GM12878 (cell line): ENCODE measurements at regions not wholly inside any gene's neighbourhood (a gene's known extent, or its start where the extent isn't known, plus 50 kb on each side); places are given as distances from the start of the nearest gene placed in this dataset.

Experiments used
- ATAC-seq: fragments of 200-7000 bp; cut with Tn5 transposase; 3 replicates; pipeline ENCODE4 v1.9.1; 2020; ENCODE audit warnings: mild to moderate bottlenecking, moderate library complexity
- BruUV-seq: library from RNA; stranded (reverse); fragments of 400-500 nt; replicated peaks from 2 replicates; lab custom pipeline; 2021; lab: Mats Ljungman, UMichigan
- CTCF ChIA-PET: fragments of 300-600 bp; sonication (Branson Sonifier 250); formaldehyde crosslinking; extraction: SDS; loops from one replicate; lab custom pipeline; 2021; ENCODE audit warnings: inconsistent platforms; lab: Yijun Ruan, JAX
- POLR2A ChIA-PET: fragments of 350-600 bp; formaldehyde crosslinking; extraction: SDS; loops from one replicate; lab custom pipeline; 2021; ENCODE audit warnings: inconsistent platforms; lab: Charles Lee
- RAD21 ChIA-PET: fragments of 300-600 bp; sonication (Branson Sonifier 250); formaldehyde crosslinking; loops from one replicate; lab custom pipeline; 2023; ENCODE audit warnings: antibody characterized with exemption; ENCODE audit not compliant: unreplicated experiment; lab: Charles Lee
- SMC1A ChIA-PET: fragments of 300-600 bp; sonication (Branson Sonifier 250); formaldehyde crosslinking; loops from one replicate; lab custom pipeline; 2023; ENCODE audit not compliant: unreplicated experiment, uncharacterized antibody; lab: Charles Lee
- DNase-seq: peaks from one replicate; pipeline ENCODE4 v3.0.0-alpha.2; 2011; ENCODE audit warnings: low read depth, low spot score
- FAIRE-seq: peaks from 3 replicates; lab custom pipeline; 2011; peaks lifted over from hg19 to GRCh38; lab: Jason Lieb, UNC
- H2AFZ ChIP-seq: 2 replicates; pipeline ENCODE4 v1.6.0; 2011; ENCODE audit warnings: low read depth, low read length, control low read depth; ENCODE audit not compliant: control insufficient read depth
- H3K27ac ChIP-seq: 2 replicates; pipeline ENCODE4 v1.5.1; 2011; ENCODE audit warnings: control low read depth; ENCODE audit not compliant: control insufficient read depth, insufficient read depth
- H3K27me3 ChIP-seq, 2 experiments: replicated peaks in 1 of 2; 2 replicates each; pipeline versions ENCODE4 v1.6.0 to v1.6.1; 2011; ENCODE audit warnings: low read length in 1 of 2; ENCODE audit not compliant: control insufficient read depth in 2 of 2, insufficient read depth in 2 of 2
- H3K36me3 ChIP-seq, 2 experiments: 2 replicates each; pipeline ENCODE4 v1.5.1; 2011; ENCODE audit warnings: low read length in 1 of 2; ENCODE audit not compliant: control insufficient read depth in 2 of 2, insufficient read depth in 2 of 2
- H3K4me1 ChIP-seq: 2 replicates; pipeline ENCODE4 v1.6.1; 2011; ENCODE audit warnings: mild to moderate bottlenecking, low read length, moderate library complexity, mixed read lengths; ENCODE audit not compliant: control insufficient read depth, insufficient read depth
- H3K4me2 ChIP-seq: 2 replicates; pipeline ENCODE4 v1.6.0; 2011; ENCODE audit warnings: control low read depth; ENCODE audit not compliant: control insufficient read depth, insufficient read depth
- H3K4me3 ChIP-seq: fragments of 200-600 bp; sonication (generic); 2 replicates; pipeline ENCODE4 v1.5.1; 2016
- H3K79me2 ChIP-seq: 2 replicates; pipeline ENCODE4 v1.6.0; 2011; ENCODE audit warnings: low read length; ENCODE audit not compliant: control insufficient read depth, insufficient read depth
- H3K9ac ChIP-seq: 2 replicates; pipeline ENCODE4 v1.8.0; 2011; ENCODE audit warnings: low read length, control low read depth, mixed read lengths; ENCODE audit not compliant: control insufficient read depth, insufficient read depth
- H3K9me3 ChIP-seq: replicated peaks from 3 replicates; pipeline ENCODE4 v1.5.1; 2011; ENCODE audit warnings: mild to moderate bottlenecking, low read length; ENCODE audit not compliant: control insufficient read depth, insufficient read depth
- H4K20me1 ChIP-seq: 2 replicates; pipeline ENCODE4 v1.6.0; 2011; ENCODE audit not compliant: control insufficient read depth, insufficient read depth
- ATF7 ChIP-seq: fragments of 450-650 bp; IDR thresholded peaks from 2 replicates; pipeline ENCODE4 v1.6.1; 2016; ENCODE audit warnings: low read depth, mild to moderate bottlenecking
- CBX3 ChIP-seq: fragments of 200-600 bp; sonication (generic); IDR thresholded peaks from 2 replicates; pipeline ENCODE4 v1.6.1; 2016; ENCODE audit warnings: low read depth, borderline replicate concordance
- ESRRA ChIP-seq: IDR thresholded peaks from 2 replicates; pipeline ENCODE4 v1.6.1; 2012; ENCODE audit warnings: mild to moderate bottlenecking, low read length, improper control_type of control experiment
- GATAD2B ChIP-seq: fragments of 450-650 bp; conservative IDR thresholded peaks from 2 replicates; pipeline ENCODE4 v1.6.1; 2017; ENCODE audit warnings: low read depth, mild to moderate bottlenecking, moderate library complexity
- JUND ChIP-seq: IDR thresholded peaks from 2 replicates; pipeline ENCODE4 v1.6.1; 2012; ENCODE audit warnings: low read depth, mild to moderate bottlenecking, low read length, improper control_type of control experiment, moderate library complexity
- MTA2 ChIP-seq: fragments of 450-650 bp; IDR thresholded peaks from 2 replicates; pipeline ENCODE4 v1.6.1; 2016; ENCODE audit warnings: low read depth, mild to moderate bottlenecking, moderate library complexity
- NFXL1 ChIP-seq: fragments of 450-650 bp; IDR thresholded peaks from 2 replicates; pipeline ENCODE4 v1.6.1; 2017; ENCODE audit warnings: antibody characterized with exemption, mild to moderate bottlenecking, borderline replicate concordance
- POLR2AphosphoS2 ChIP-seq: IDR thresholded peaks from 2 replicates; pipeline ENCODE4 v1.6.1; 2011; ENCODE audit warnings: low read depth, mild to moderate bottlenecking, low read length, improper control_type of control experiment, moderate library complexity
- TAF1 ChIP-seq: IDR thresholded peaks from 2 replicates; pipeline ENCODE4 v1.6.1; 2011; ENCODE audit warnings: mild to moderate bottlenecking, low read depth, low read length, borderline replicate concordance
- ZNF24 ChIP-seq: fragments of 450-650 bp; IDR thresholded peaks from 2 replicates; pipeline ENCODE4 v1.6.1; 2017; ENCODE audit warnings: antibody characterized with exemption, mild to moderate bottlenecking
- ZNF274 ChIP-seq: IDR thresholded peaks from one replicate; pipeline ENCODE4 v1.8.0; 2011; ENCODE audit not compliant: insufficient read length, insufficient read depth
- WGBS: methylation state at CpG from one replicate; pipeline ENCODE4 v1.1.6; 2016; ENCODE audit warnings: low lambda C conversion rate; ENCODE audit not compliant: insufficient replicate concordance, insufficient coverage; ENCODE audit errors: missing lambda C conversion rate; 5-methylcytosine and 5-hydroxymethylcytosine counted together
- in situ Hi-C: fragments of 300-500 bp; cut with MboI; formaldehyde crosslinking; loops from 9 replicates; pipeline ENCODE4 v1.14.3; 2018; ENCODE audit warnings: mixed read lengths
- intact Hi-C: fragments of 100-400 bp; cut with micrococcal nuclease; formaldehyde crosslinking; loops from one replicate; pipeline ENCODE4 v1.14.2; 2022; ENCODE audit not compliant: unreplicated experiment
- TF ChIP-seq, protein P1 (sequence below): fragments of 450-650 bp; IDR thresholded peaks from 2 replicates; pipeline ENCODE4 v1.6.1; 2014; ENCODE audit warnings: mild to moderate bottlenecking
- TF ChIP-seq, protein P2 (sequence below), 3 experiments: IDR thresholded peaks in 2 of 3; conservative IDR thresholded peaks in 1 of 3; 2 replicates each; pipeline ENCODE4 v1.5.1; 2011; ENCODE audit warnings: low read depth in 3 of 3, low read length in 3 of 3, mild to moderate bottlenecking in 3 of 3, control low read depth in 2 of 3, moderate library complexity in 2 of 3, inconsistent platforms in 1 of 3, mixed read lengths in 1 of 3; ENCODE audit not compliant: control insufficient read depth in 2 of 3, insufficient read depth in 1 of 3; ENCODE audit errors: extremely low read depth in 1 of 3
- TF ChIP-seq, protein P3 (sequence below): IDR thresholded peaks from 2 replicates; pipeline ENCODE4 v1.6.1; 2011; ENCODE audit warnings: borderline replicate concordance, low read depth, mild to moderate bottlenecking, moderate library complexity, mixed read lengths, low read length; ENCODE audit not compliant: insufficient read depth; ENCODE audit errors: extremely low read length
- TF ChIP-seq, protein P4 (sequence below): IDR thresholded peaks from 2 replicates; pipeline ENCODE4 v1.6.1; 2011; ENCODE audit warnings: borderline replicate concordance, low read depth, mild to moderate bottlenecking, moderate library complexity, low read length; ENCODE audit not compliant: insufficient read depth, poor library complexity, severe bottlenecking

DNA sequence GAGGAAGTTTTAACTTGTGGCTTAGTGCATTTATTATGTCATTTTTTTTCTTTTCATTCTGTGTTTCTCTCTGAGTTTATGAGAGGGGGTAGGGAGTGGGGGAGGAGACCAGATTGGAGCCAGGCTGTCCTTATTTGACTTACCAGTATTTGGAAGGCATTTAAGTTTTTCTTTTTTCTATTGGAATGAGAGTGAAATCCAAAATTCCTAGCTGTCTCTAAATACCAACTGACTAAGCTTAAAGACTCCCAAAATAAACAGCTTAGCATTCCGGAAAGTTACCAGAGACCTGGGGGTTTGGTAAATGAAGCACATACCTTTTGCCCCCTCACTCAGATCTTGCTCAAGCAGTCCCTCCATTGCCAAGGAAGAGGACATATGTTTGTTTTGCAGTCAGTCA is 581.9 kb upstream of the BRINP1 start (continued):
- TF ChIP-seq, protein P1, sequence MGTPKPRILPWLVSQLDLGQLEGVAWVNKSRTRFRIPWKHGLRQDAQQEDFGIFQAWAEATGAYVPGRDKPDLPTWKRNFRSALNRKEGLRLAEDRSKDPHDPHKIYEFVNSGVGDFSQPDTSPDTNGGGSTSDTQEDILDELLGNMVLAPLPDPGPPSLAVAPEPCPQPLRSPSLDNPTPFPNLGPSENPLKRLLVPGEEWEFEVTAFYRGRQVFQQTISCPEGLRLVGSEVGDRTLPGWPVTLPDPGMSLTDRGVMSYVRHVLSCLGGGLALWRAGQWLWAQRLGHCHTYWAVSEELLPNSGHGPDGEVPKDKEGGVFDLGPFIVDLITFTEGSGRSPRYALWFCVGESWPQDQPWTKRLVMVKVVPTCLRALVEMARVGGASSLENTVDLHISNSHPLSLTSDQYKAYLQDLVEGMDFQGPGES = no peak
- TF ChIP-seq, protein P2, sequence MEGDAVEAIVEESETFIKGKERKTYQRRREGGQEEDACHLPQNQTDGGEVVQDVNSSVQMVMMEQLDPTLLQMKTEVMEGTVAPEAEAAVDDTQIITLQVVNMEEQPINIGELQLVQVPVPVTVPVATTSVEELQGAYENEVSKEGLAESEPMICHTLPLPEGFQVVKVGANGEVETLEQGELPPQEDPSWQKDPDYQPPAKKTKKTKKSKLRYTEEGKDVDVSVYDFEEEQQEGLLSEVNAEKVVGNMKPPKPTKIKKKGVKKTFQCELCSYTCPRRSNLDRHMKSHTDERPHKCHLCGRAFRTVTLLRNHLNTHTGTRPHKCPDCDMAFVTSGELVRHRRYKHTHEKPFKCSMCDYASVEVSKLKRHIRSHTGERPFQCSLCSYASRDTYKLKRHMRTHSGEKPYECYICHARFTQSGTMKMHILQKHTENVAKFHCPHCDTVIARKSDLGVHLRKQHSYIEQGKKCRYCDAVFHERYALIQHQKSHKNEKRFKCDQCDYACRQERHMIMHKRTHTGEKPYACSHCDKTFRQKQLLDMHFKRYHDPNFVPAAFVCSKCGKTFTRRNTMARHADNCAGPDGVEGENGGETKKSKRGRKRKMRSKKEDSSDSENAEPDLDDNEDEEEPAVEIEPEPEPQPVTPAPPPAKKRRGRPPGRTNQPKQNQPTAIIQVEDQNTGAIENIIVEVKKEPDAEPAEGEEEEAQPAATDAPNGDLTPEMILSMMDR (IDR thresholded peaks at IDR 0.05 in 2 of 3, conservative IDR thresholded peaks at IDR 0.05 in 1 of 3; ENCODE audit: control insufficient read depth in 2 of 3, extremely low read depth in 1 of 3, insufficient read depth in 1 of 3, low read depth in 3 of 3, low read length in 3 of 3) = no peak
- TF ChIP-seq GATAD2B = no peak
- no peak for TF ChIP-seq ESRRA
- TF ChIP-seq ZNF274 = no peak
- TF ChIP-seq TAF1 = no peak
- TF ChIP-seq CBX3 = no peak
- TF ChIP-seq, all 136 proteins: peak for 0

DNA sequence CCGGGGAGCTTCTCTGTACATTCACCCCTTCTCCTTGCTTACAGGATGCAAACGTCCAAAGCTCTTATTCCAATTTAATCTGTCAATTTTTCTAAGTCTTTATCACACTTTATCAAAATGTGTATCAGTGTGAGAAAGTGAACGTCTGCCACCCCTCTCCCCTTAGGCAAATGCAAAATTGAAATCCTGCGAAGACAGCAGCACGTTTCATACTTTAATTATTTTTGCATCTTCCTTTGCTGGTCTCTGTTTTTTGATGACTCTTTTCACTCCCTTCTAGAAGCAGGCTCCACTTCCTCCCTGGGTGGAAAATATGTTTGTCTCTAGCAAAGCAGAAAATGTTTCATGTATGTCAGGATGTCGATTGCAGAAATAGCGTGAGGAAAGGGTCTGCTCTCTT is 576.5 kb upstream of the BRINP1 start:
- H3K27ac ChIP-seq = no peak overlapping the region
- intact Hi-C loops (no loop called here), in situ Hi-C loops (no loop called here)
- no peak overlapping the region for H3K4me2 ChIP-seq
- no peaks in the 10 kb centered on the region for H3K79me2 ChIP-seq
- H3K9me3 ChIP-seq = no peaks in the 10 kb centered on the region
- RAD21 ChIA-PET = no interaction called here
- POLR2A ChIA-PET = no interaction called here
- SMC1A ChIA-PET = interaction anchor here (1.0 kb wide), 1 partner anchor 21 kb away, joined by 3 read pairs; no protein-coding TSS in a partner anchor
- CTCF ChIA-PET = interaction anchor here (0.5 to 1.7 kb wide), 2 partner anchors 22 to 1042 kb away, joined by 3 to 4 read pairs; no protein-coding TSS in a partner anchor
- BruUV-seq = no TSS peak
- no peak overlapping the region for H3K9ac ChIP-seq
- H3K4me1 ChIP-seq = no peaks in the 10 kb centered on the region
- H2AFZ ChIP-seq = no peak overlapping the region
- H3K4me3 ChIP-seq = no peak overlapping the region
- no peak for DNase-seq
- 52% methylated on average over 7 of the region's 7 CpGs for WGBS
- FAIRE-seq = no peak
- no peak for ATAC-seq
- H3K27me3 ChIP-seq = peaks cover 0 to 4% of the 10 kb centered on the region in 2 experiments; a peak in 2 of 4 replicates
- no peaks in the 10 kb centered on the region for H4K20me1 ChIP-seq
- no peaks in the 10 kb centered on the region for H3K36me3 ChIP-seq
- TF ChIP-seq ZNF24 (no peak), JUND (no peak), NFXL1 (no peak), ATF7 (no peak), POLR2AphosphoS2 (no peak), MTA2 (no peak)
- TF ChIP-seq, protein P3, sequence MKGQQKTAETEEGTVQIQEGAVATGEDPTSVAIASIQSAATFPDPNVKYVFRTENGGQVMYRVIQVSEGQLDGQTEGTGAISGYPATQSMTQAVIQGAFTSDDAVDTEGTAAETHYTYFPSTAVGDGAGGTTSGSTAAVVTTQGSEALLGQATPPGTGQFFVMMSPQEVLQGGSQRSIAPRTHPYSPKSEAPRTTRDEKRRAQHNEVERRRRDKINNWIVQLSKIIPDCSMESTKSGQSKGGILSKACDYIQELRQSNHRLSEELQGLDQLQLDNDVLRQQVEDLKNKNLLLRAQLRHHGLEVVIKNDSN = no peak
- TF ChIP-seq, protein P4, sequence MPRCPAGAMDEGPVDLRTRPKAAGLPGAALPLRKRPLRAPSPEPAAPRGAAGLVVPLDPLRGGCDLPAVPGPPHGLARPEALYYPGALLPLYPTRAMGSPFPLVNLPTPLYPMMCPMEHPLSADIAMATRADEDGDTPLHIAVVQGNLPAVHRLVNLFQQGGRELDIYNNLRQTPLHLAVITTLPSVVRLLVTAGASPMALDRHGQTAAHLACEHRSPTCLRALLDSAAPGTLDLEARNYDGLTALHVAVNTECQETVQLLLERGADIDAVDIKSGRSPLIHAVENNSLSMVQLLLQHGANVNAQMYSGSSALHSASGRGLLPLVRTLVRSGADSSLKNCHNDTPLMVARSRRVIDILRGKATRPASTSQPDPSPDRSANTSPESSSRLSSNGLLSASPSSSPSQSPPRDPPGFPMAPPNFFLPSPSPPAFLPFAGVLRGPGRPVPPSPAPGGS = no peak
